ENCODE measurements at regions not wholly inside any gene's neighbourhood (a gene's known extent, or its start where the extent isn't known, plus 50 kb on each side); places are given as distances from the start of the nearest gene placed in this dataset.

- peak; percentile 62 for DNase-seq
- Histone ChIP-seq H3K36me3 (replicated peaks; ENCODE audit: control insufficient read depth, insufficient read depth, low read length) (no peaks in the 10 kb centered on the region), H3K4me3 (ENCODE audit: insufficient read depth, low read depth, low read length) (no peak overlapping the region), H3K27me3 (ENCODE audit: control insufficient read depth, insufficient read depth, low read length) (no peaks in the 10 kb centered on the region)
Measured at GRCh38 chr7:371779-372545, 82.0 kb downstream of the FOXL3 start.

GRCh38 chr7:372546-372931 lies 82.6 kb downstream of the FOXL3 start:
- Histone ChIP-seq H3K36me3 (replicated peaks; ENCODE audit: control insufficient read depth, insufficient read depth, low read length) (no peaks in the 10 kb centered on the region), H3K4me3 (ENCODE audit: insufficient read depth, low read depth, low read length) (no peak overlapping the region), H3K27me3 (ENCODE audit: control insufficient read depth, insufficient read depth, low read length) (no peaks in the 10 kb centered on the region)
- DNase-seq, result peak; percentile 62

GRCh38 chr7:372932-373791 lies 83.2 kb downstream of the FOXL3 start:
- Histone ChIP-seq H3K4me3 (ENCODE audit: insufficient read depth, low read depth, low read length) (no peak overlapping the region), H3K36me3 (replicated peaks; ENCODE audit: control insufficient read depth, insufficient read depth, low read length) (no peaks in the 10 kb centered on the region), H3K27me3 (ENCODE audit: control insufficient read depth, insufficient read depth, low read length) (no peaks in the 10 kb centered on the region)
- peak; percentile 73 for DNase-seq

- no peaks in the 10 kb centered on the region for H3K27me3 ChIP-seq (ENCODE audit: control insufficient read depth, insufficient read depth, low read length)
- DNase-seq, result peak; percentile 72
Measured at GRCh38 chr7:373818-374705, 84.1 kb downstream of the FOXL3 start.

GRCh38 chr7:374706-375311 lies 84.8 kb downstream of the FOXL3 start:
- Histone ChIP-seq H3K36me3 (replicated peaks; ENCODE audit: control insufficient read depth, insufficient read depth, low read length) (no peaks in the 10 kb centered on the region), H3K4me3 (ENCODE audit: insufficient read depth, low read depth, low read length) (no peak overlapping the region), H3K27me3 (ENCODE audit: control insufficient read depth, insufficient read depth, low read length) (peaks cover 4% of the 10 kb centered on the region)
- peak; percentile 54 for DNase-seq

More at GRCh38 chr7:373818-374705, 84.1 kb downstream of the FOXL3 start:
- Histone ChIP-seq H3K4me3 (ENCODE audit: insufficient read depth, low read depth, low read length) (no peak overlapping the region), H3K36me3 (replicated peaks; ENCODE audit: control insufficient read depth, insufficient read depth, low read length) (no peaks in the 10 kb centered on the region)

- Histone ChIP-seq H3K36me3 (replicated peaks; ENCODE audit: control insufficient read depth, insufficient read depth, low read length) (no peaks in the 10 kb centered on the region), H3K4me3 (ENCODE audit: insufficient read depth, low read depth, low read length) (no peak overlapping the region), H3K27me3 (ENCODE audit: control insufficient read depth, insufficient read depth, low read length) (peaks cover 4% of the 10 kb centered on the region)
- DNase-seq, result peak; percentile 57
Measured at GRCh38 chr7:375321-375831, 85.4 kb downstream of the FOXL3 start.

- DNase-seq, result peak; percentile 72
- Histone ChIP-seq H3K27me3 (ENCODE audit: control insufficient read depth, insufficient read depth, low read length) (peaks cover 4% of the 10 kb centered on the region), H3K4me3 (ENCODE audit: insufficient read depth, low read depth, low read length) (no peak overlapping the region), H3K36me3 (replicated peaks; ENCODE audit: control insufficient read depth, insufficient read depth, low read length) (no peaks in the 10 kb centered on the region)
Measured at GRCh38 chr7:375901-376305, 85.9 kb downstream of the FOXL3 start.

- no peak for DNase-seq
- Histone ChIP-seq H3K27me3 (ENCODE audit: control insufficient read depth, insufficient read depth, low read length) (peaks cover 4% of the 10 kb centered on the region), H3K4me3 (ENCODE audit: insufficient read depth, low read depth, low read length) (no peak overlapping the region), H3K36me3 (replicated peaks; ENCODE audit: control insufficient read depth, insufficient read depth, low read length) (no peaks in the 10 kb centered on the region)
Measured at GRCh38 chr7:376306-377079, 86.5 kb downstream of the FOXL3 start.

- H3K27me3 ChIP-seq (ENCODE audit: control insufficient read depth, insufficient read depth, low read length), result peaks cover 4% of the 10 kb centered on the region
- peak; percentile 73 for DNase-seq
- no peak overlapping the region for H3K4me3 ChIP-seq (ENCODE audit: insufficient read depth, low read depth, low read length)
- H3K36me3 ChIP-seq (replicated peaks; ENCODE audit: control insufficient read depth, insufficient read depth, low read length), result no peaks in the 10 kb centered on the region
Measured at GRCh38 chr7:377080-378040, 87.4 kb downstream of the FOXL3 start.

- Histone ChIP-seq H3K36me3 (replicated peaks; ENCODE audit: control insufficient read depth, insufficient read depth, low read length) (no peaks in the 10 kb centered on the region), H3K4me3 (ENCODE audit: insufficient read depth, low read depth, low read length) (no peak overlapping the region), H3K27me3 (ENCODE audit: control insufficient read depth, insufficient read depth, low read length) (peaks cover 4% of the 10 kb centered on the region)
- DNase-seq, result no peak
Measured at GRCh38 chr7:378041-378420, 88.1 kb downstream of the FOXL3 start.

GRCh38 chr7:378551-379455 lies 88.8 kb downstream of the FOXL3 start:
- Histone ChIP-seq H3K36me3 (replicated peaks; ENCODE audit: control insufficient read depth, insufficient read depth, low read length) (no peaks in the 10 kb centered on the region), H3K4me3 (ENCODE audit: insufficient read depth, low read depth, low read length) (peak overlapping the region; percentile 39), H3K27me3 (ENCODE audit: control insufficient read depth, insufficient read depth, low read length) (peaks cover 4% of the 10 kb centered on the region)
- DNase-seq, result peak; percentile 74

All from H7 (cell line).